ENCODE measurements at regions not wholly inside any gene's neighbourhood (a gene's known extent, or its start where the extent isn't known, plus 50 kb on each side); places are given as distances from the start of the nearest gene placed in this dataset.

DNA sequence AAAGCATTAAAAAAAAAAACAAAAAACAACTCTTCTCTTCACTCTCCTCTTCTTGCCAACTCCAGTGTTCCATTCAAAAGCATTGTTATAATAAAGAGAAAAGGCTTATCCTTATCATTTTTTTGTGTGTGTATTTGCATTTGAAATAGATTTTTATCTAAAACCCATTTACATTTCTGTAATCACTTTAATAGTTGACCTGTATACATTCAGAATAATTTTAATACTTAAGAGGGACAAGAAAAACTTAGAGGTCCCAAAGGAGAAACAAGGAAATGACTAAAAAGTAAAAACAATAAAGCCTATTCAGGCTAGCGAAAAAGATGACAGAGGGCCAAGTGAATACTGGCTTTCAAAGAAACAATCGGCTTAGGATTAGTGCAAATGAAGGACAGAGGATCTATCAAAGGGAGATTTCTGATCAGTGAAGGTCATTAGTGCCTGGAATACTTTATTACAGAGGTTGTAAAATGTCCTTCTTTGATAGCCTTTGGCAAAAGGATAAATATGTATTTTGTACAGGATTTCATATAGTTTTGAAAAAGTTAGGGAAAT, 808.3 kb downstream of the RPA4 start:
- no peak for TF ChIP-seq POLR2A (IDR thresholded peaks at IDR 0.05)
- TF ChIP-seq, protein P1, sequence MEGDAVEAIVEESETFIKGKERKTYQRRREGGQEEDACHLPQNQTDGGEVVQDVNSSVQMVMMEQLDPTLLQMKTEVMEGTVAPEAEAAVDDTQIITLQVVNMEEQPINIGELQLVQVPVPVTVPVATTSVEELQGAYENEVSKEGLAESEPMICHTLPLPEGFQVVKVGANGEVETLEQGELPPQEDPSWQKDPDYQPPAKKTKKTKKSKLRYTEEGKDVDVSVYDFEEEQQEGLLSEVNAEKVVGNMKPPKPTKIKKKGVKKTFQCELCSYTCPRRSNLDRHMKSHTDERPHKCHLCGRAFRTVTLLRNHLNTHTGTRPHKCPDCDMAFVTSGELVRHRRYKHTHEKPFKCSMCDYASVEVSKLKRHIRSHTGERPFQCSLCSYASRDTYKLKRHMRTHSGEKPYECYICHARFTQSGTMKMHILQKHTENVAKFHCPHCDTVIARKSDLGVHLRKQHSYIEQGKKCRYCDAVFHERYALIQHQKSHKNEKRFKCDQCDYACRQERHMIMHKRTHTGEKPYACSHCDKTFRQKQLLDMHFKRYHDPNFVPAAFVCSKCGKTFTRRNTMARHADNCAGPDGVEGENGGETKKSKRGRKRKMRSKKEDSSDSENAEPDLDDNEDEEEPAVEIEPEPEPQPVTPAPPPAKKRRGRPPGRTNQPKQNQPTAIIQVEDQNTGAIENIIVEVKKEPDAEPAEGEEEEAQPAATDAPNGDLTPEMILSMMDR (IDR thresholded peaks at IDR 0.05): no peak
